DMS53 treated with DMSO at 0.1 percent for 48 hours (cell line): ENCODE measurements at regions not wholly inside any gene's neighbourhood (a gene's known extent, or its start where the extent isn't known, plus 50 kb on each side); places are given as distances from the start of the nearest gene placed in this dataset.

ENCODE experiments used
- DNase-seq: peaks from one replicate; lab custom pipeline; 2025; ENCODE audit not compliant: unreplicated experiment; lab: John Stamatoyannopoulos, UW

- DNase-seq = no peak
Observed at GRCh38 chr20:24378661-24379483, 90.6 kb upstream of the SYNDIG1 start.

- no peak for DNase-seq
Observed at GRCh38 chr20:24376311-24377099, 92.9 kb upstream of the SYNDIG1 start.

- DNase-seq = no peak
Observed at GRCh38 chr20:24373372-24373771, 96.1 kb upstream of the SYNDIG1 start.

DNA sequence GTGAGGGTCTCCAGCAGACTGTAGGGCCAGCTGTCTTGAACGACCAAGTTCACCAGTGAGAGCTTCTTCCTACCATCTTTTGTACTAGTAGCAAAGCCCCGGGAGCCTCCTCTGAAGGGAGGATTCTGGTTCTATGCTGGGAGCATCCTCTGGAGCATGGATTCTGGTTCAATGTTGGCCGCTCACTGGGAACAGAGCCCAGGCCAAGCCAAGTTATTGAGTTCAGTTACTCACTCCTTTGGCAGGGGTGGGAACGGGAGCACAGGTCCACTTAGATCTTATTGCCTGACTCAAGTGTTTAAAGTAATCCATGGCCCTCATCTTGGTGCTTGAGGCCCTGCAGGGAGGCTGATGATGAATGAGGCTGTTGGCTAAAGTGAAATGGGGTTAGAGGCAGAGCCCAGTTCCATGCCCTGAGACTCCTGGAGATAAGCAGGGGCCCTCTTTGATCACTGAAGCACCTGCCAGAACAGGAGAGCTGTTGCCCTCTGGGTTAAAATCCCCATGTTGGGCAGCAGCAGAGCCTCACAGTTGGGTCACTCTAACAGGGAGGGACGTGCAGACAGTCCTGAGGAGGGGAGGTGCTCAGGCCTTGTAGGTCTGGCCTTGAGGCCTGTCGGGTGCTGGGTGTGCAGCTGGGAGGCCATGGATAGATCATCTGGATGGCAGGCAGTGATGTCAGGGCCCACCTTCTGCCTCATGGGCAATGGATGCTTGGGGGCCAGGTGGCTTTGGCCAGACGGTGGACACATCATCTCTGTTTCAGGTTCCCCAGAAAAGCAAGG lies 98.3 kb upstream of the SYNDIG1 start:
- no peak for DNase-seq

DNA sequence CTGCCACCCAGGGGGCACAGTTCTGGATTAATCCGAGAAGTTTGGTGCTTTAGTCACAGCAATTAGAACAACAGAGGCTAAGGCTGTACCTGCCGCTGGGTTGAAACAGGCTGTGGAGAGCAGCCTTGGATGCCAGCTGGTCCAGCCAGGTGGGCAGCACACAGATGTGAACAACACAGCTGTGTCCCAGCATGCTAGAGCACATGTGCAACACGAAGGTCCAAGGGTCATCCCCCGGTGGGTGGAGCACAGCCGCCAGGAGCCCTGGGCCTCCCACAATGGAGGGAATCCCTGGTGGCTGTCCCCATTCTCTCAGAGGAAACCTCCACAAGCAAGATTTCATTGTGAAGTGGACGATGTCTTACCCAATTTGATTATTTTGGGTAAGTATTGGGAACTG lies 99.2 kb upstream of the SYNDIG1 start:
- DNase-seq = no peak

GRCh38 chr20:24368253-24368652 lies 101.2 kb upstream of the SYNDIG1 start:
- no peak for DNase-seq

DNA sequence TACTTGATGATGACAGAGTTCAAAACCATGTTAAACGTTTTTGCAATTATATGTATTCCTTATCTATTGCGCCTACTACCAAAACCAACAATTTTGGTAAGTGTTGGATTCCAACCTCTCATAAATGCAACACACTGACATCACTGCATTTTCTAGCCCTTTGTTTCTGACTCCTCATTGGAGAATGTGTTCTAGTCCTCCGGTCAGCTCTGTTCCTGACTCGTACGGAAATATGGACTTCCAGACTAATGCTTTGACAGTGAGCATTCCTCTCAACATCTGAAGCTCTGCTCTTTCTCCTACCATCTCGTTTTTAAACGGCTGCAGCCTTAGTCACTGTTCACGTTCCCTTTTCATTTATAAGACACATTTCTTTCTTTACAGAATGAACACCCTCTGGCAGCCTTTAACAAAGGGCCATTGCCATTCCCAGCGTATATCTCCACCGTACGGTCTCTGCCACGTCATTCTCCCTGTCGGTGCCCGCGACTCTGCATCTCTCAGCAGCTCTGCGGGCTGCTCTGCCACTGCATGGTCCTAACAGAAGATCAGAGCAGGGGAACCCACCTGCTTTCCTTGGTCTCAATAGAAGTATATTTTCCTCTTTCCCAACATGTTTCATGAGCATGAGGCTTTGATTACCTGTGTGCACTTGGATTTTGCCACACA lies 103.0 kb upstream of the SYNDIG1 start:
- no peak for DNase-seq

- DNase-seq = no peak
Observed at GRCh38 chr20:24365670-24366069, 103.8 kb upstream of the SYNDIG1 start.

DNA sequence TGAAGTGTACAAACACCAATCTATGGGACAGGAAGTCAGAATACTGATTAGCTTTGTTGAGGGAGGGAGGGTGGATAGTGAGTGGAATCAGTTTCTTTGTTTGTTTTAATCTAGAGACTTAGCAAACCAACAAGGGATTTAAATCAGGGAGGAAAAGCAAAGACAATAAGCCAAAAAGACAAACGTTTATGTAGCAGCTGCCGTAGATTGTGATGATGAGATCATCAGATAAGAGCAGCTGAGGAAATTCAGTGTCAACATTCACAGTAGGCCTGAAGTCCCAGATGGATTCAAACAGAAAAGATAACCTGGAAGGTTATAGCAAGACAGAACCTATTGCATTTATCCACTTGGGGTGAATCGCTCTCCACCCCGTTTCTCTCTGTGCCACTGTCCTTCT lies 104.9 kb upstream of the SYNDIG1 start:
- DNase-seq = no peak

DNA sequence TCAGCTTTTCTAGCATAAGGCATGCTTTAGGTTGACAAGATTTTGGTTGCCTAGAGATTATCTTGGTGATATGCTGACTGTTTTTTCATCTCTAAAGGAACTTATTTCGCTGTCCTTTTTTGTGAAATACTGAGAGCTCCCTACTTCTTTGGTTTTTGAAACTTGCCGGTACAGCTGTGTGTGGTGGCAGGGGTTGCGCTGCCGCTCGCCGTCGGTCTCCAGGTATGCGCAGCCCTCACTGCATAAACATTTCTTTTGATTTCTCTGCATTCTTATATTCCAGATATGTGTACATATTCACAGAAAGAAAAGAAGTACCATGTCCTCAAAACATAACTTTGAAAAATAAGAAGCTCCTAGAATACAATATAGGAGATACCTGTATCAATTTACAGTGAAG lies 106.4 kb upstream of the SYNDIG1 start:
- DNase-seq = no peak

DNA sequence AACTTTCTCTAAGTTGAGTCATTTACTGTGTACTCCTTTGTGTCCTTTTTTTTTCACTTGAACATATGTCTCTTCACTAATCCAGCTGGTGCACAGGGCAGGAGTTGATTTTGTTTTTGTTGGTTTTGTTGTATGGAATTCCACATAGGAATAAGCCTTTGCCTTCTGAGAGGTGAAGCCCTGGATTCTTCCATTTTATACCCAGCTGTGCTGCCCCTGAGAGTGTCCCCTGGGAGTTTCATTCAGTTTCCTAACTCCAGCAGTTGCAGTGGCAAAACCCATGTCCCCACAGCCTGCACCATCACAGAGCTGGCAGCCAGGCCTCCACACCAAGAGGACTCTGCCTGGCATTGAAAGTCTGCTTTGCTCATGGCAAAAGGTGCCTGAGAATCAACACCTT lies 107.3 kb upstream of the SYNDIG1 start:
- no peak for DNase-seq

DNA sequence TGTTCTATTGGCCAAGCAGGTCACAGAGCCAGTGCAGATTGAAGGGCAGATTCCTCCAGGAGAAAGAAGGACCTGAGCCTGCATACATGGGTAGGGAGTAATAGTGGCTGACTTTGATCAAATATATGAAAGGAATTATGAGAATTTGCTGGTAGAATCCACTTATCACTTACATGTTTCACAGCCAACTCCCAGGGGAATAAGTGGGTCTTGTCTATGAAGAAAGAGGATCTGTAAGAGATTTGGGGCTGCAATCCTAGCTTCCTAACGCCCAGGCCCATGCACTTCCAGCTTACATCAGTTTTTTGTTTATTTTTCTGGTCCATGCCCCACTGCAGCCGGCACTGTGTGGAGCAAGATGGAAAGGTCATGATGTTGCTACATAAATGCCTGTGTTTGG lies 107.9 kb upstream of the SYNDIG1 start:
- no peak for DNase-seq

- DNase-seq = no peak
Observed at GRCh38 chr20:24360531-24360930, 108.9 kb upstream of the SYNDIG1 start.

- no peak for DNase-seq
Observed at GRCh38 chr20:24359321-24360027, 110.0 kb upstream of the SYNDIG1 start.

DNA sequence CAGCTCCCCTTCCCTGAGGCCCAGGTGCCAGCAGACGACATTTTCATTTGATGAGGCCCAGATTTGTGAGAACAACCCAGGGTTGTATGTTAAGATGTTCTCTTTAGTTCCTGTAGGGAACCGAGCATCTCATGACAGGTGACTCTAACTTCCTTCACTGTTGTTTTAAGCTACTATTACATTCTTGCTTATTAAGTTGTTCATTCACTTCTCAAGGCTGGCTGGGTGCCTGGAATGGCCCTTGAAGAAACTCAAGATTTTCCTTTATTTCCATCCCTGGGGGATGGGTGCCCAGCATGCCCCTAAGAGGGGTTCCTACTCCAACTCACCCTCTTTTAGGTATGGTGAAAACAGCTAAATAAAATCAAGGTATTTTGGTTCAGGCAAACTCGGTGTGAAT lies 111.5 kb upstream of the SYNDIG1 start:
- DNase-seq = no peak

- DNase-seq = no peak
Observed at GRCh38 chr20:24357177-24357576, 112.3 kb upstream of the SYNDIG1 start.

DNA sequence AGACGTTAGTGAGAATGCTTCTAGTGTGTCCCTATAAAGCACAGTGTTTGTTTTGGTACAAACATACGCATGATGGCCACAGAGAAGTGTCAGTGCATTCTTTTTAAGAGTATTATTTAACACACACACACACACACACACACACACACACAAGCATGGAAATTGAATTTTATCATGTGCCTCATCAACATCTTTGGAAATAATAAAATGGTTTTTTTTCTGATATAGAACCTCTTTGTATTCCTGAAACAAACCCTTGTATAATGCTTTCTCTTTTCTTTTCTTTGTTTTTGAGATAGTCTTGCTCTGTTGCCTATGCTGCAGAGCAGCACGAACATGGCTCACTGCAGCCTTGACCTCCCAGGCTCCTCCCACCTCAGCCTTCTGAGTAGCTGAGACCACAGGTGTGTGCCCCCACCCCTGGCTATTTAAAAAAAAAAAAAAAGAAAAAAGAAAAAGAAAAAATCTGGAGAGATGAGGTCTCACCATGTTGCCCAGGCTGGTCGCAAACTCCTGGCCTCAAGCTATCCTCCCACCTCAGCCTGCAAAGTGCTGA lies 116.2 kb upstream of the SYNDIG1 start:
- no peak for DNase-seq

GRCh38 chr20:24350923-24351368 lies 118.5 kb upstream of the SYNDIG1 start:
- DNase-seq = no peak

DNA sequence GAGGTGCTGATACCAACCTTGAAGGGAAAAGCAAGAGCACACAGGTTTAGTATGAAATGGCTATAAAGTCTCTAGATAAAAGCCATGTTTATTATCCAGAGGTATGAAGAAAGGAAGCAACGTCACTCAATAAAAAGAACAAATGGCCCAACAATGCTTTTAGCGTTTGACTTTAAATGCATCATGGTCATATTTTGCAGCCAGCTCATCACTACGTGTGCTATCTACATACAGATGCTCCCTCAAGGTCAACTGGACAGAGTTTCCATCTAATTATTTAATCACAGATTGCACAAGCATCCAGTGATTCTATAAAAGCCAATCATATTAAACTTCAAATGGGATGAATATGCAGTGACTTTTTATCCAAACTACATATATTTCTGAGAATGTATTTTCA lies 127.6 kb upstream of the SYNDIG1 start:
- DNase-seq = no peak

- no peak for DNase-seq
Observed at GRCh38 chr20:24340933-24341332, 128.5 kb upstream of the SYNDIG1 start.
